Ectodermal cell (in vitro differentiated cells): ENCODE measurements at regions not wholly inside any gene's neighbourhood (a gene's known extent, or its start where the extent isn't known, plus 50 kb on each side); places are given as distances from the start of the nearest gene placed in this dataset.

Source experiments
- H3K27ac ChIP-seq: 2 replicates; pipeline ENCODE4 v1.7.0; 2013; ENCODE audit warnings: mild to moderate bottlenecking, low read depth, low read length; ENCODE audit not compliant: insufficient read depth, poor library complexity, severe bottlenecking
- H3K27me3 ChIP-seq: 2 replicates; pipeline ENCODE4 v1.7.0; 2013; ENCODE audit warnings: mild to moderate bottlenecking, low read length; ENCODE audit not compliant: insufficient read depth, control insufficient read depth, poor library complexity, severe bottlenecking
- H3K36me3 ChIP-seq: one replicate; pipeline ENCODE4 v1.7.0; 2013; ENCODE audit warnings: low read length; ENCODE audit not compliant: control insufficient read depth, insufficient read depth
- H3K4me1 ChIP-seq: one replicate; pipeline ENCODE4 v1.7.0; 2013; ENCODE audit warnings: low read length; ENCODE audit not compliant: control insufficient read depth, insufficient read depth
- H3K4me3 ChIP-seq: 2 replicates; pipeline ENCODE4 v1.7.0; 2013; ENCODE audit warnings: low read depth, low read length, control low read depth; ENCODE audit not compliant: insufficient read depth
- H3K9me3 ChIP-seq: 2 replicates; pipeline ENCODE4 v1.7.0; 2013; ENCODE audit warnings: mild to moderate bottlenecking, low read length, moderate library complexity; ENCODE audit not compliant: control insufficient read depth
- WGBS, 2 experiments: methylation state at CpG; one replicate each; pipeline ENCODE4 v1.1.7; 2013; ENCODE audit warnings: missing lambda C conversion rate in 2 of 2; 5-methylcytosine and 5-hydroxymethylcytosine counted together

DNA sequence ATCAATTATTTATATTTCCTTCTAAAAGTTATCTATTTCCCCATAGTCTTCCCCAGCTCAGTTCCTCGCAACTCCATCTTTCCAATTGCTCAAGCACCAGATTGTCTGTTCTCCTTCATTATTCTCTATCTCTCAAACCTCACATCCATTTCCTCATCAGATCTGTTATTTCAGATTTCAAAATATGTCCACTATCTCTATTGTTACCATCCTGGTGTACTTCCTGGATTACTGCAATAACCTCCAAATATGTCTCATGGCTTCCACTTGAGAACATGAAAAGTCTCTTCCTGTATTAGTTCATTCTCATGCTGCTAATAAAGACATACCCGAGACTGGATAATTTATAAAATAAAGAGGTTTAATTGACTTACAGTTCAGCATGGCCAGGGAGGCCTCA lies 641.7 kb upstream of the ZEB2 start:
- no peak overlapping the region for H3K27ac ChIP-seq
- no peaks in the 10 kb centered on the region for H3K36me3 ChIP-seq
- H3K27me3 ChIP-seq: no peaks in the 10 kb centered on the region
- H3K4me3 ChIP-seq: no peak overlapping the region
- 96 to 97% methylated on average over 2 of the region's 2 CpGs for WGBS, 2 experiments
- H3K4me1 ChIP-seq: no peaks in the 10 kb centered on the region
- H3K9me3 ChIP-seq: no peaks in the 10 kb centered on the region

DNA sequence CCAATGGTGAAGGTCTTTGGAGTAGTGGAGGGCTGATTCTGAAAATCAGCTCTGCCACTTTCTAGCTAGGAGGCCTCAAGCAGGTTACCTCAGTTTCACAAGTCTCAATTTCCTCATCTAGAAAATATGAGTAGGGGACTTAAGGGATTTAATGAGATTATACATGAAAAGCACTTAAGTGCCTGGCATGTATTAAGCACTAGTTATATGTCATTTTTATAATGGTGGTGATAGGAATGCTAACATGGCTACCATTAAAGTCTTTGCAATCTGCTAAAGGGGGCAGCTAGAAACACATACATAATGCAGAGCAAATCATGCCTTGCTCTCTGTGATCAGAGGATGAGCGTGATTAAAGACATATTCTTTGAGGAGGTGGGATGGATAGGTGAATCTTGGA lies 640.9 kb upstream of the ZEB2 start:
- H3K9me3 ChIP-seq: no peaks in the 10 kb centered on the region
- H3K4me1 ChIP-seq: no peaks in the 10 kb centered on the region
- WGBS, 2 experiments: 95 to 97% methylated on average over 1 of the region's 1 CpG
- no peaks in the 10 kb centered on the region for H3K36me3 ChIP-seq
- no peak overlapping the region for H3K27ac ChIP-seq
- no peak overlapping the region for H3K4me3 ChIP-seq
- no peaks in the 10 kb centered on the region for H3K27me3 ChIP-seq

- Histone ChIP-seq H3K27me3 (no peaks in the 10 kb centered on the region), H3K36me3 (no peaks in the 10 kb centered on the region), H3K4me3 (no peak overlapping the region), H3K9me3 (no peaks in the 10 kb centered on the region), H3K27ac (no peak overlapping the region), H3K4me1 (no peaks in the 10 kb centered on the region)
- WGBS, 2 experiments: 90 to 93% methylated on average over 2 of the region's 2 CpGs
Measured at GRCh38 chr2:145159676-145160075, 639.8 kb upstream of the ZEB2 start.

GRCh38 chr2:145157741-145158591 lies 638.0 kb upstream of the ZEB2 start:
- 92 to 93% methylated on average over 3 of the region's 3 CpGs for WGBS, 2 experiments
- H3K4me3 ChIP-seq: no peak overlapping the region
- no peaks in the 10 kb centered on the region for H3K27me3 ChIP-seq
- H3K9me3 ChIP-seq: no peaks in the 10 kb centered on the region
- no peaks in the 10 kb centered on the region for H3K36me3 ChIP-seq
- no peaks in the 10 kb centered on the region for H3K4me1 ChIP-seq
- no peak overlapping the region for H3K27ac ChIP-seq

DNA sequence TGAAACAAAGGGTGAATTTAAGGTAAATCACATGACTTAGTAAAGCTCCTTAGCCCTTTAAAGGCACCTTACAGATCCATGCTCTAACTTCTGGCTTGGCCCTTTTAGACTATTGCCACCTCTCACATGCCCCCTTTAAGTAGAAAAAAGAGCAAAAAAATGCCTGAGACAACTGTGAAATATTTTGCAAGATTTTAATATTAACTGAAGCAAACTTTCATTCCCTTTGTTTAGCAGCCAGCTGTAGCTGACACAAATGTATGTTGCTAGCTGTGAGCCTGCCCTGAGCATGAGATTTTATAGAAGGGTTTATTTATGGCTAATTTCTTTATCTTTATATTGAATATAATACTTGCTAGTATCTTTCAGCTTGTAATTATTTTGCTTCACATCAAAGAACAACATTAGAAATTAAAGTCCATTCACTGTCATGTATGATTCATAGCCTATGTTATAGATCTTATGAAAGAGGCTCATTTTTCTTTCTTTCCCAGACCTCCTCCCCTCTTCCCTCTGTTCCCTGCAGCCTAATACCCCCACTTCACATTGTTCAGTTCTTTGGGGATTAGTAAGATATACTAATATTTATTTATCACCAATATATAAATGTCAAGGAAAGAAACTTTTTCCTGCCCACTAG lies 637.2 kb upstream of the ZEB2 start:
- Histone ChIP-seq H3K9me3 (no peaks in the 10 kb centered on the region), H3K27ac (no peak overlapping the region), H3K4me1 (no peaks in the 10 kb centered on the region), H3K27me3 (no peaks in the 10 kb centered on the region), H3K4me3 (no peak overlapping the region), H3K36me3 (no peaks in the 10 kb centered on the region)

DNA sequence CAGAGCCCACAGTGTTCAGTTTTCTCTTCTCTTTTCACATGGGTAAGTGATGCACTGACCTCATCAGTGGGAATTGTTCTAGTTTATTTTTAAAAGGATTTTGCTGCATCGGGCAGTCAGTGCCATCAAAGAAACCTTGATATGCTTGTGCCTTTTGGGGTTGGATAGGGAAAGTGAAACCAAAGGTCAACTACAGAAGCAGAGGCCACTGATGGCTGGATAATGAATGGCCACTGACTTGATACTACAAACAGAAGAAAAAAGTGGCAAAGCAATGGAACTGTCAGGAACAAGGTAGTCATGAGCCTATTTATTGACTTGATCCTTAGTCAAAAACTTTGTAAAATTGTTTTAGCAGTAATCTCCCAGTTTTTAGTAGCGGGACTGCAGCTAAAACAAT lies 636.3 kb upstream of the ZEB2 start:
- Histone ChIP-seq H3K9me3 (no peaks in the 10 kb centered on the region), H3K27ac (no peak overlapping the region), H3K4me3 (no peak overlapping the region), H3K27me3 (no peaks in the 10 kb centered on the region), H3K4me1 (no peaks in the 10 kb centered on the region), H3K36me3 (no peaks in the 10 kb centered on the region)
- 93 to 97% methylated on average over 2 of the region's 2 CpGs for WGBS, 2 experiments

DNA sequence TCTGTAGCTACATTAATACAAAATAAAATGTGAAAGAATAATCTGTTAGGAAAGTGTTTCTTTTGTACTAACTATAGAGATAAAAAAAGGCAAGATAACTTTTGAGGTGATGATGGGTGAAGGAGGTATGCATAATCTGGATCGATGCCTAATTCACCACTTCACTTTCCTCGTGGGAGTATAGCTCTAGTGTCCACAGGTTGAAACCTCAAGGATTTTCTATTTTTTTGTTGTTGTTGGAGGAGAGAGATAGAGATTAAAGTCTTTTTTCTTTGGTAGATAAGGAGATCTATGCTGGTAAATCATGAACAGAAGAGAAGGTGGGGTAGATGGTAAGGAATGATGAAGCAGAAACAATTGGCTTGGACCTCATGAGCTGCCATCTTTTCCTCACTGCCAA lies 635.3 kb upstream of the ZEB2 start:
- Histone ChIP-seq H3K27me3 (no peaks in the 10 kb centered on the region), H3K4me3 (no peak overlapping the region), H3K9me3 (no peaks in the 10 kb centered on the region), H3K36me3 (no peaks in the 10 kb centered on the region), H3K27ac (no peak overlapping the region), H3K4me1 (no peaks in the 10 kb centered on the region)
- 96 to 97% methylated on average over 2 of the region's 2 CpGs for WGBS, 2 experiments

GRCh38 chr2:145154731-145155130 lies 634.8 kb upstream of the ZEB2 start:
- Histone ChIP-seq H3K36me3 (no peaks in the 10 kb centered on the region), H3K4me1 (no peaks in the 10 kb centered on the region), H3K27ac (no peak overlapping the region), H3K4me3 (no peak overlapping the region), H3K9me3 (no peaks in the 10 kb centered on the region), H3K27me3 (no peaks in the 10 kb centered on the region)
- 83 to 100% methylated on average over 1 of the region's 2 CpGs for WGBS, 2 experiments

- Histone ChIP-seq H3K4me1 (no peaks in the 10 kb centered on the region), H3K9me3 (no peaks in the 10 kb centered on the region)
Measured at GRCh38 chr2:145146691-145147090, 626.8 kb upstream of the ZEB2 start.

GRCh38 chr2:145144131-145144728 lies 624.3 kb upstream of the ZEB2 start:
- Histone ChIP-seq H3K27me3 (no peaks in the 10 kb centered on the region), H3K27ac (no peak overlapping the region), H3K36me3 (no peaks in the 10 kb centered on the region), H3K9me3 (no peaks in the 10 kb centered on the region), H3K4me1 (no peaks in the 10 kb centered on the region), H3K4me3 (no peak overlapping the region)
- 90 to 97% methylated on average over 3 of the region's 3 CpGs for WGBS, 2 experiments

More at GRCh38 chr2:145146691-145147090, 626.8 kb upstream of the ZEB2 start:
- Histone ChIP-seq H3K27me3 (no peaks in the 10 kb centered on the region), H3K36me3 (no peaks in the 10 kb centered on the region), H3K4me3 (no peak overlapping the region), H3K27ac (no peak overlapping the region)
